ENCODE measurements at regions not wholly inside any gene's neighbourhood (a gene's known extent, or its start where the extent isn't known, plus 50 kb on each side); places are given as distances from the start of the nearest gene placed in this dataset.

DNA sequence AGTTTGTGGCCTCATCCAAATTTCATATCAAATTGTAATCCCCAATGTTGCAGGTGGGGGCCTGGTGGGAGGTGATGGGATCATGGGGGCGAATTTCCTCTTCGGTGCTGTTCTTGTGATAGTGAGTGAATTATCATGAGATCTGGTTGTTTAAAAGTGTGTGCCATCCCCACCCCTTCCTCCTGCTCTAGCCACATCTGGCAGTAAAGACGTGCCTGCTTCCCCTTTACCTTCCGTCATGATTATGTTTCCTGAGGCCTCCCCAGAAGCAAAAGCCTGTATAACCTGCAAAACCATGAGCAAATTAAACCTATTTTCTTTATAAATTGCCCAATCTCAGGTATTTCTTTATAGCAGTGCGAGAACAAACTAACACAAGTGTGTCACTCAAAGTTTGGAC, 71.0 kb upstream of the MOCS2 start:
- TF ChIP-seq, protein P1, sequence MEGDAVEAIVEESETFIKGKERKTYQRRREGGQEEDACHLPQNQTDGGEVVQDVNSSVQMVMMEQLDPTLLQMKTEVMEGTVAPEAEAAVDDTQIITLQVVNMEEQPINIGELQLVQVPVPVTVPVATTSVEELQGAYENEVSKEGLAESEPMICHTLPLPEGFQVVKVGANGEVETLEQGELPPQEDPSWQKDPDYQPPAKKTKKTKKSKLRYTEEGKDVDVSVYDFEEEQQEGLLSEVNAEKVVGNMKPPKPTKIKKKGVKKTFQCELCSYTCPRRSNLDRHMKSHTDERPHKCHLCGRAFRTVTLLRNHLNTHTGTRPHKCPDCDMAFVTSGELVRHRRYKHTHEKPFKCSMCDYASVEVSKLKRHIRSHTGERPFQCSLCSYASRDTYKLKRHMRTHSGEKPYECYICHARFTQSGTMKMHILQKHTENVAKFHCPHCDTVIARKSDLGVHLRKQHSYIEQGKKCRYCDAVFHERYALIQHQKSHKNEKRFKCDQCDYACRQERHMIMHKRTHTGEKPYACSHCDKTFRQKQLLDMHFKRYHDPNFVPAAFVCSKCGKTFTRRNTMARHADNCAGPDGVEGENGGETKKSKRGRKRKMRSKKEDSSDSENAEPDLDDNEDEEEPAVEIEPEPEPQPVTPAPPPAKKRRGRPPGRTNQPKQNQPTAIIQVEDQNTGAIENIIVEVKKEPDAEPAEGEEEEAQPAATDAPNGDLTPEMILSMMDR (conservative IDR thresholded peaks at IDR 0.05; ENCODE audit: low read length), result no peak
- TF ChIP-seq EZH2phosphoT487 (IDR thresholded peaks at IDR 0.05; ENCODE audit: borderline replicate concordance, low read depth, low read length), result no peak

All from OCI-LY7 (cell line).